Suprapubic skin (tissue), 4 donors: ENCODE measurements at regions not wholly inside any gene's neighbourhood (a gene's known extent, or its start where the extent isn't known, plus 50 kb on each side); places are given as distances from the start of the nearest gene placed in this dataset.

ENCODE experiments used
- EP300 ChIP-seq: sonication (generic); formaldehyde crosslinking; IDR thresholded peaks from one replicate; pipeline ENCODE4 v1.6.1; 2017; ENCODE audit warnings: antibody characterized with exemption
- POLR2A ChIP-seq, 2 donors: fragments of 450-650 bp; IDR thresholded peaks; one replicate each; pipeline ENCODE4 v1.6.1; 2017; ENCODE audit warnings: antibody characterized with exemption in 2 of 2, mild to moderate bottlenecking in 2 of 2, moderate library complexity in 2 of 2
- POLR2AphosphoS5 ChIP-seq, 3 donors: sonication (generic); formaldehyde crosslinking; IDR thresholded peaks; one replicate each; pipeline ENCODE4 v1.6.1; 2017; ENCODE audit warnings: antibody characterized with exemption in 3 of 3
- TF ChIP-seq, protein P1 (sequence below), 2 donors: fragments of 200-600 bp in 1 of 2; fragments of 450-650 bp in 1 of 2; sonication (generic) in 1 of 2; IDR thresholded peaks; one replicate each; pipeline ENCODE4 v1.5.1; 2016 to 2019; ENCODE audit warnings: antibody characterized with exemption in 2 of 2, mild to moderate bottlenecking in 1 of 2, moderate library complexity in 1 of 2

DNA sequence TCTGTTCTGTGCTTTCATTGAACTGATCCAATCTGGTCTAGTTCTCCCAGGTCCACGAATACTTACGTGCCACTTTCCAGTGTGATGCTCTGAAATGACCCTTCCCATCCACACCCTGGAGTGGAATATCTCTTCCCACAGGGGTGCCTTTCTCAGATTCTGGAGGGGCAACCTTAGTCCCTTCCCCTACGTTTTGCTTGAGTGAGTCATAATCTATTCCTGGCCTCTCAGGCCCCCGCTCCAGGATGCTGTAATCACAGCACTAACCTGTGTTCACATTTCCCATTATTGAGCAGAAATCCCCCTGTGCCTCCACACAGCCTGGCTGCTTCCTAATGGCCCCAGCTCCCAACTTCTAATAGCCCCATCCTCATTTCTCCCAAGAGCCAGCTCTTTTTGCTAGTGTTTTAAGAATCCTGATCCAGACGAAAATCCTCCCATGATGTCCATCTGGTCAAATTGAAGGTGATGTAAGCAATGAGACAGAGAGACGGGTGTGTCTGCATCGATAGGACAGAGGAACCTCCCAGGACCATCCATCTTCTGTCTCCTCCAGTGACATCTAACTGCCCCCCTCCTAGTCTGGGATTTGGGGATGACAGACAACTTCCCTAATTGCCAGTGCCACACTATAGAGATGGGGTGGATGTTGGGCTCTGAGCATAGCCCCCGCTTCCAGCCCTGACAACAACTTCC lies 164.0 kb upstream of the MAF start:
- TF ChIP-seq, protein P1, sequence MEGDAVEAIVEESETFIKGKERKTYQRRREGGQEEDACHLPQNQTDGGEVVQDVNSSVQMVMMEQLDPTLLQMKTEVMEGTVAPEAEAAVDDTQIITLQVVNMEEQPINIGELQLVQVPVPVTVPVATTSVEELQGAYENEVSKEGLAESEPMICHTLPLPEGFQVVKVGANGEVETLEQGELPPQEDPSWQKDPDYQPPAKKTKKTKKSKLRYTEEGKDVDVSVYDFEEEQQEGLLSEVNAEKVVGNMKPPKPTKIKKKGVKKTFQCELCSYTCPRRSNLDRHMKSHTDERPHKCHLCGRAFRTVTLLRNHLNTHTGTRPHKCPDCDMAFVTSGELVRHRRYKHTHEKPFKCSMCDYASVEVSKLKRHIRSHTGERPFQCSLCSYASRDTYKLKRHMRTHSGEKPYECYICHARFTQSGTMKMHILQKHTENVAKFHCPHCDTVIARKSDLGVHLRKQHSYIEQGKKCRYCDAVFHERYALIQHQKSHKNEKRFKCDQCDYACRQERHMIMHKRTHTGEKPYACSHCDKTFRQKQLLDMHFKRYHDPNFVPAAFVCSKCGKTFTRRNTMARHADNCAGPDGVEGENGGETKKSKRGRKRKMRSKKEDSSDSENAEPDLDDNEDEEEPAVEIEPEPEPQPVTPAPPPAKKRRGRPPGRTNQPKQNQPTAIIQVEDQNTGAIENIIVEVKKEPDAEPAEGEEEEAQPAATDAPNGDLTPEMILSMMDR (IDR thresholded peaks at IDR 0.05), result no peak
- TF ChIP-seq POLR2AphosphoS5 (IDR thresholded peaks at IDR 0.05), result no peak
- no peak for TF ChIP-seq EP300
- TF ChIP-seq POLR2A (IDR thresholded peaks at IDR 0.05), result no peak
